OCI-LY3 (cell line): ENCODE measurements at regions not wholly inside any gene's neighbourhood (a gene's known extent, or its start where the extent isn't known, plus 50 kb on each side); places are given as distances from the start of the nearest gene placed in this dataset.

Source experiments
- H2AFZ ChIP-seq: fragments of 200-600, 300-600 bp; shearing (Covaris generic); 2 replicates; pipeline ENCODE4 v1.6.0; 2014; ENCODE audit warnings: antibody characterized with exemption, low read depth, low read length
- H3K27ac ChIP-seq: fragments of 200-600, 300-600 bp; sonication (generic); 2 replicates; pipeline ENCODE4 v1.5.1; 2014; ENCODE audit warnings: mild to moderate bottlenecking, low read length, moderate library complexity, mixed read lengths
- H3K27me3 ChIP-seq: fragments of 200-600, 300-600 bp; sonication (generic); 2 replicates; pipeline ENCODE4 v1.6.1; 2014; ENCODE audit warnings: low read depth, low read length, mixed read lengths
- H3K36me3 ChIP-seq: fragments of 200-600, 300-600 bp; sonication (generic); replicated peaks from 2 replicates; pipeline ENCODE3; 2014; ENCODE audit warnings: low read depth, low read length, mixed read lengths
- H3K4me1 ChIP-seq: fragments of 300-600, 200-600 bp; sonication (generic); 2 replicates; pipeline ENCODE4 v1.6.1; 2014; ENCODE audit warnings: low read length, mixed read lengths
- H3K4me2 ChIP-seq: fragments of 200-600, 300-600 bp; sonication (generic); 2 replicates; pipeline ENCODE4 v1.6.1; 2014; ENCODE audit warnings: low read length, mixed read lengths
- H3K4me3 ChIP-seq: fragments of 300-600, 200-600 bp; sonication (generic); 2 replicates; pipeline ENCODE4 v1.5.1; 2014; ENCODE audit warnings: antibody characterized with exemption, mild to moderate bottlenecking, low read length, moderate library complexity
- H3K79me2 ChIP-seq: fragments of 300-600, 200-600 bp; shearing (Covaris generic); 2 replicates; pipeline ENCODE4 v1.6.1; 2014; ENCODE audit warnings: mild to moderate bottlenecking, low read length, mixed read lengths
- H3K9ac ChIP-seq: fragments of 300-600, 200-600 bp; shearing (Covaris generic); 2 replicates; pipeline ENCODE4 v1.6.0; 2014; ENCODE audit warnings: mild to moderate bottlenecking, low read length, moderate library complexity
- H3K9me3 ChIP-seq: fragments of 200-600, 300-600 bp; shearing (Covaris generic); 2 replicates; pipeline ENCODE4 v1.6.1; 2014; ENCODE audit warnings: low read length, mixed read lengths; ENCODE audit not compliant: insufficient read depth
- H4K20me1 ChIP-seq: fragments of 200-600, 300-600 bp; sonication (generic); 2 replicates; pipeline ENCODE4 v1.6.1; 2016; ENCODE audit warnings: low read length, mixed read lengths; ENCODE audit not compliant: insufficient read depth
- CTCF ChIP-seq: fragments of 200-600, 300-600 bp; sonication (generic); IDR thresholded peaks from 2 replicates; pipeline ENCODE4 v1.5.1; 2014; ENCODE audit warnings: antibody characterized with exemption, low read length, low read depth
- EZH2phosphoT487 ChIP-seq: fragments of 200-600 bp; shearing (Covaris generic); IDR thresholded peaks from 2 replicates; pipeline ENCODE4 v1.6.1; 2018; ENCODE audit warnings: antibody characterized with exemption, mixed run types, low read depth

DNA sequence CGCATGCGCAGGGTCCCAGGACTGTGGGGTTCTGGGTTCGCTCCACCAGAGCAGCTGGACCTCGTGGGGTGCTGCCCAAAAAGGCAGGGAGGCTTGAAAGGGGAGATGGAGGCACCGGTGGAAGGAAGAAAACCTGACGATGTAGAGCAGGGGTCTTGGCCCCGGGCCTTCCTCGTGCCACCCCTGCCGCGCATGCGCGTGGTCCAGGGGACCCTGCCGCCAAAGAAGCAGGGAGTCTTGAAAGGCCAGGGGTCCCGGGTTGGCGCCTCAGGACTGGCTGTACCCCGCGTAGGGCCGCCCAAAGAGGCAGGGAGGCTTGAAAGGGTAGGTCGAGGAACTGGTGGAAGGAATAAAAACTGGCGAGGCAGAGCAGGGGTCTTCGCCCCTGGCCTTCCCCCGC, 321.0 kb downstream of the ALG10 start:
- Histone ChIP-seq H3K4me2 (no peak overlapping the region), H3K4me3 (no peak overlapping the region), H3K79me2 (no peaks in the 10 kb centered on the region), H4K20me1 (no peaks in the 10 kb centered on the region), H3K4me1 (no peaks in the 10 kb centered on the region), H3K27me3 (no peaks in the 10 kb centered on the region), H3K36me3 (no peaks in the 10 kb centered on the region), H3K9me3 (no peaks in the 10 kb centered on the region), H3K27ac (no peak overlapping the region), H2AFZ (no peak overlapping the region), H3K9ac (no peak overlapping the region)
- no peak for TF ChIP-seq CTCF
- no peak for TF ChIP-seq EZH2phosphoT487

DNA sequence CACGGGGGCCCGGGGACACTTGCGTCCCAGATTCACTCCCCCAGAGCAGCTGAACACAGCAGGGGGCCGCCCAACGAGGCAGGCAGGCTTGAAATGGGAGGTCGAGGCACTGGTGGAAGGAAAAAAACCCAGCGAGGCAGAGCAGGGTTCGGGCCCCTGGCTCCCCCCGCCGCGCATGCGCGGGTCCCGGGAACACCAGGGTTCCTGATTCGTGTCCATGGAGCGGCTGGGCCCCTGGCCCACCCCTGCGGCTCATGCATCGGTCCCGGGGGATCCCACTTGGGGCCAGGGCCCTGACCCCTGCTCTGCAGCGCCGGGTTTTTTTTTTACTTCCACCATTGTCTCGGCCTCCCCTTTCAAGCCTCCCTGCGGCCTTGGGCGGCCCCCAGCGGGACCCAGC, 321.5 kb downstream of the ALG10 start:
- no peak overlapping the region for H3K27ac ChIP-seq
- no peak overlapping the region for H2AFZ ChIP-seq
- H3K4me1 ChIP-seq = no peaks in the 10 kb centered on the region
- no peaks in the 10 kb centered on the region for H3K27me3 ChIP-seq
- H3K4me3 ChIP-seq = no peak overlapping the region
- H4K20me1 ChIP-seq = no peaks in the 10 kb centered on the region
- H3K4me2 ChIP-seq = no peak overlapping the region
- H3K36me3 ChIP-seq = no peaks in the 10 kb centered on the region
- no peaks in the 10 kb centered on the region for H3K79me2 ChIP-seq
- H3K9ac ChIP-seq = no peak overlapping the region
- H3K9me3 ChIP-seq = no peaks in the 10 kb centered on the region
- TF ChIP-seq EZH2phosphoT487 (no peak), CTCF (no peak)

DNA sequence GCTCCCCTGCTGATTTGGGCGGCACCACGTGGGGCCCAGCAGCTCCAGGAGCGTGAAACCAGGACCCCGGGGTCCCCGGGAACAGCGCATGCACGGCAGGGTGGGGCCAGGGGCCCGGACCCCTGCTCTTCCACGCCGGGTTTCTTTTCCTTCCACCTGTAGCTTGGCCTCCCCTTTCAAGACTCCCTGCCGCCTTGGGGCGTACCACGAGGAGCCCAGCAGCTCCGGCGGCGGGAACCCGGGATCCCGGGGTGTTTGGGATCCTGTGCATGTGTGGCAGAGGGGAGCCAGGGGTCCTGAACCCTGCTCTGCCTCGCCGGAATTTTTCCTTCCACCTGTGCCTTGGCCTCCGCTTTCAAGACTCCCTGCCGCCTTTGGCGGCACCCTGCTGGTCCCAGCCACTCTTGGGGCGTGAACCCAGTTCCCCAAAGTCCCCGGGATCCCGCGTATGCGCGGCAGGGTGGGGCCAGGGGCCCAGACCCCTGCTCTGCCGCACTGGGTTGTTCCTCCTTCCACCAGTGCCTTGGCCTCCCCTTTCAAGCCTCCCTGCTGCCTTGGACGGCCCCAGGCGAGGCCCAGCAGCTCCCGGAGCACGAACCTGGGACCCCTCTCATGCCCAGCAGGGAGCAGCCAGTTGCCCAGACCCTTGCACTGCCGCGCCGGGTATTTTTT, 322.7 kb downstream of the ALG10 start:
- H2AFZ ChIP-seq = no peak overlapping the region
- H3K4me2 ChIP-seq = no peak overlapping the region
- no peaks in the 10 kb centered on the region for H3K9me3 ChIP-seq

DNA sequence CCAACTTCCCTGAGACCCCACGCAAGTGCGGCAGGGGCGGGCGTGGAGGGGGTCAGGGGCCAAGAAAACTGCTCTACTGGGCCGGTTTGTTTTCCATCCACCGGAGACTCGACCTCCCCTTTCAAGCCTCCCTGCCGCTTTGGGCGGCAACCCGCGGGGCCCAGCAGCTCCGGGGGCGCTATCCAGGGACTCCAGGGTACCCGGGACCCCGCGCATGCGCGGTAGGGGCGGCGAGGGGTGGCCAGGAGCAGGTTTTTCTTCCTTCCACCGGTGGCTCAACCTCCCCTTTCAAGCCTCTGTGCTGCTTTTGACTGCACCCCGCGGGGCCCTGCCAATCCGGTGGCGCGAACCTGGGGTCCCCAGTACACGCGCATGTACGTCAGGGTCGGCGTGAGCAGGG, 323.5 kb downstream of the ALG10 start:
- Histone ChIP-seq H3K36me3 (no peaks in the 10 kb centered on the region), H3K27ac (no peak overlapping the region), H3K9me3 (no peaks in the 10 kb centered on the region), H4K20me1 (no peaks in the 10 kb centered on the region), H3K9ac (no peak overlapping the region), H3K79me2 (no peaks in the 10 kb centered on the region), H3K27me3 (no peaks in the 10 kb centered on the region), H3K4me3 (no peak overlapping the region), H2AFZ (no peak overlapping the region), H3K4me1 (no peaks in the 10 kb centered on the region), H3K4me2 (no peak overlapping the region)
- TF ChIP-seq EZH2phosphoT487 (no peak), CTCF (no peak)

More for the DNA sequence above, 322.7 kb downstream of the ALG10 start:
- no peak overlapping the region for H3K27ac ChIP-seq
- no peaks in the 10 kb centered on the region for H3K4me1 ChIP-seq
- no peaks in the 10 kb centered on the region for H3K36me3 ChIP-seq
- H3K9ac ChIP-seq = no peak overlapping the region
- H4K20me1 ChIP-seq = no peaks in the 10 kb centered on the region
- TF ChIP-seq EZH2phosphoT487 (no peak), CTCF (no peak)
- no peaks in the 10 kb centered on the region for H3K27me3 ChIP-seq
- no peaks in the 10 kb centered on the region for H3K79me2 ChIP-seq
- no peak overlapping the region for H3K4me3 ChIP-seq
